Activated naive CD4-positive, alpha-beta T cell treated with anti-CD3 and anti-CD28 coated beads for 36 hours (primary cell): ENCODE measurements at regions not wholly inside any gene's neighbourhood (a gene's known extent, or its start where the extent isn't known, plus 50 kb on each side); places are given as distances from the start of the nearest gene placed in this dataset.

Experiments
- CTCF ChIA-PET: fragments of 350-600 bp; sonication (Branson Sonifier 250); formaldehyde crosslinking; loops from one replicate; lab custom pipeline; 2021; ENCODE audit warnings: antibody characterized with exemption; lab: Charles Lee
- DNase-seq: peaks from one replicate; pipeline ENCODE4 v3.0.0-alpha.2; 2020
- H3K27ac Mint-ChIP-seq: one replicate; pipeline ENCODE4 v1.8.0; 2021; ENCODE audit warnings: mild to moderate bottlenecking, mixed read lengths
- H3K27me3 Mint-ChIP-seq: one replicate; pipeline ENCODE4 v1.8.0; 2021; ENCODE audit warnings: low read depth, mixed read lengths
- H3K36me3 Mint-ChIP-seq: one replicate; pipeline ENCODE4 v1.8.0; 2021; ENCODE audit warnings: low read depth, mixed read lengths
- H3K4me1 Mint-ChIP-seq: one replicate; pipeline ENCODE4 v1.8.0; 2021; ENCODE audit warnings: low read depth, mixed read lengths
- H3K4me3 Mint-ChIP-seq: one replicate; pipeline ENCODE4 v1.8.0; 2021; ENCODE audit warnings: mild to moderate bottlenecking, moderate library complexity, mixed read lengths
- H3K9me3 Mint-ChIP-seq: one replicate; pipeline ENCODE4 v1.8.0; 2021; ENCODE audit warnings: mixed read lengths
- intact Hi-C: fragments of 100-400 bp; cut with micrococcal nuclease; formaldehyde crosslinking; loops from one replicate; pipeline ENCODE4 v1.15.1; 2023

DNA sequence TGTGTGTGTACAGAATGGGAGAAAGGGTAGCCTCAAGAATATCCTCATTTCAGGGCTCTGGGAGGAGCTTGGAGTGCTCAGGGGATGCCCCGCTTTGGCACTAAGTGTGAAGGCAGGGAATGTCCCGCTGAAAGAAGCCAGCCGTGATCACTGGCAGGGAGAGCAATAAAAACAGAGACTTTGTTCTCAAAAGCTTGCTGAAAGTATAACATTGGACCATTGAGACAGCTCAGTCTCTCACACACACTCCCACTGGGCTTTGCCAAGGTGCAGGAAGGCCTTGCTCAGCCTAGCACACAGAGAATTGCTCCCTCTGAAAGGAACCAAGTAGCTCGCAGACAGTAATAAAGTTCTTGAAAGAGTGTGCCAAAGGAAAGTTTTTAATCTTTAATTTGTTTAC, 143.8 kb upstream of the SLITRK2 start:
- no peaks in the 10 kb centered on the region for H3K27me3 Mint-ChIP-seq
- intact Hi-C loops: no loop called here
- H3K4me3 Mint-ChIP-seq: no peak overlapping the region
- no peak for DNase-seq
- CTCF ChIA-PET: no interaction called here
- H3K27ac Mint-ChIP-seq: no peak overlapping the region
- H3K36me3 Mint-ChIP-seq: no peaks in the 10 kb centered on the region
- H3K9me3 Mint-ChIP-seq: no peaks in the 10 kb centered on the region
- H3K4me1 Mint-ChIP-seq: no peaks in the 10 kb centered on the region

DNA sequence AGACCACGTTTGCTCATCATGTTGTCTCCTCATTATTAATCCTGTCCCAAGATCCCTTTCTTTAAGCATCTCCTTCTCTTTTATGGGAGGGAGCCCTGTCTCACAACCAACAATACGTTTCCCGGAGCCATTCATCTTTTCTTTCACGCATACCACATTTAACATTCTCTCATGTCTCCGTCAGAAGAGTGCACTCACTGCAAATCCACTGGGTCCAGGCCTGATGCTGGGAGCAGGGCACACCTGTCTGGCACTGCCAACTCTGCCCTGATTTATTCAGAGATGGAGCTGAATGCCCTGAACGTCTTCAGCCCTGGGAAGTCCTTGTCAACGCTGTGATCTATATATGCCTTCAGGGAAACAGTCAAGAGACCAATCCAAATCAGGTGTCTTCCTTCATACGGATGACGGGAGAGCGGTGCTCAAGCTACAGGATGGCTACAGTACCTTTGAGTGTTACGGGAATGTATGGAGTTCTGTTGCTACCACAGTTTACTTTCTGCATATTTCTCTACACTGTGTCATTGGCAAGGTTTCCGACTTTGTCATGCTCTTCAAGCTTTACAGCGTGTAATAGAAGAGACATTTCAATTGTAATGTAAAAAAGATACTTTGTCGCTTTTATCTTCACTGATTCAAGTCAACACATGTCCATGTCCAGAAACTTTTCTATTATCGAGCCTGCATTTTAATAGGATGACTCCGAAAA, 140.4 kb upstream of the SLITRK2 start:
- no peaks in the 10 kb centered on the region for H3K4me1 Mint-ChIP-seq
- CTCF ChIA-PET: no interaction called here
- no peak overlapping the region for H3K4me3 Mint-ChIP-seq
- no peak overlapping the region for H3K27ac Mint-ChIP-seq
- H3K9me3 Mint-ChIP-seq: no peaks in the 10 kb centered on the region
- H3K36me3 Mint-ChIP-seq: no peaks in the 10 kb centered on the region
- no peaks in the 10 kb centered on the region for H3K27me3 Mint-ChIP-seq
- intact Hi-C loops: no loop called here
- no peak for DNase-seq

DNA sequence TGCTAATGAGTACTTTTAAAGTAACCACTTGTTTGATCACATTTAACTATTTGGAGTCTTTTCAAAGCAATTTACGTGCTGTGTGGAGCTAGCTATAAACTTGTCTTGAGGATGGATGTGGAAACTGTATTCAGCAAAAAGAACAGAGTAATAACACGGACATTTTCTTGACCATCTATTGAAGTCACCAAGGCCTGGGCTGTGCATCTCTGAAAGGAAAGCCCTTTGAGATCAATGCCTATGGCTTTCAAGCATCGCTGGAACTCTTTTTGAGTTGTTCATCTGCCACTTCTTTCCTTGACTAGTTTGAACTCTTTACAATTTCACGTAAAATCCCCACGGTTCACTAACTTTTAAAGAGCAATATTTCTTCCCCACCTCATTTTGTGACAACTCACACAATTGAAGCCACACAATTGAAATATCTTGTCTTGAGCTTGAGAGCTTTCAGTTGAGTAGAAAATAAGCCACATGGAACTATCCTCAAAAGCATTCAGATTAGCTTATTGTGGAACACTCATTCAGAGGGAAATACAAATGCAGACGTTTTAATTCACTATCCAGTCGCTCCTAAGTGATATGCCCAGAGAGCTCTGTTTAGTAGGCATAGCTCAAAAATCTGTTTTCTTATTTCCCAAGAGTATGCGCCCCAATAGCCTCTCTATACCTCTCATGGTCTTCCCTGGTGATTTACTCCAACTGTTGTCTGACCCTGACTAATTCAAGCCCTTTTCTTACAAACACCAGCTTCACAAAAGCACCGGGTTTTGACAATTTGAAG, 134.9 kb upstream of the SLITRK2 start:
- Mint-ChIP-seq H3K4me3 (no peak overlapping the region), H3K4me1 (no peaks in the 10 kb centered on the region), H3K36me3 (no peaks in the 10 kb centered on the region), H3K27ac (no peak overlapping the region), H3K27me3 (no peaks in the 10 kb centered on the region), H3K9me3 (peaks cover 2% of the 10 kb centered on the region)
- CTCF ChIA-PET: no interaction called here
- intact Hi-C loops: no loop called here
- DNase-seq: no peak

DNA sequence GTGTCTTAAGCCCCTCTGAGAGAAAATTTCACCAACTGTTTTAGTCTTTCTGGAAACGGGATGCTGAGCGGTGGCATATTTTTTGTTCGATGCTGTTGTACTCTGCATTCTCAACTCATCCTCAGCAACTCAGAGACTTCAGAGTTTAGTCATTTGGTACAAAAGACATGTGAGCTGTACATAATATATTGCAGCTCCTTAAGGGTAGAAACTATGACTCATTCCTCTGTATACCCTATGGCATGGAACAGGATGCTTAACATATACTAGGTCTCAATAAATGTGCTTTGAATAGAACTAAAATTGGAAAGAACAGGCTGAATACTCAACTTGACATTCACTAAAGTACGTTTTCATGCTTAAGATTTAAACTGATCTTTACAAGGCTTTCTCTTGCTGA, 130.5 kb upstream of the SLITRK2 start:
- Mint-ChIP-seq H3K9me3 (peaks cover 8% of the 10 kb centered on the region), H3K4me3 (no peak overlapping the region), H3K4me1 (no peaks in the 10 kb centered on the region), H3K27ac (no peak overlapping the region), H3K36me3 (no peaks in the 10 kb centered on the region), H3K27me3 (no peaks in the 10 kb centered on the region)
- no peak for DNase-seq
- intact Hi-C loops: no loop called here
- CTCF ChIA-PET: no interaction called here

DNA sequence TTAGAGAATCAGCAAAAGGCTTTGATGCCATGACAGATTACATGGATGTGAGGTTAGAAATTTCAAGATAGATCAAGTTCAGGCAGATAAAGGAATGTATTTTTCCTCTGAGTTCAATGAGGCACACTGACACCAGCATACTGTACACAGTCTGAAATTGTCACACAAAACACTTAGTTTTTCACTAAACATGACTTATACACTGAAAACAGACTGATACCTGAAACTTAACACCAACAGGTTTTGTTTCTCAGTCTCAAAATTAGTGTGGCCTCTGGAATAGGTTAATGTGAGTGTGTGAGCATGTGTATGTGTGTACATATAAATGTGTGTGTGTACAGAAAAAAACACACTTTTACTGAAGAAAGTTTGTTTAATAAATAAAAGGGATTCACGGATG, 129.9 kb upstream of the SLITRK2 start:
- no peaks in the 10 kb centered on the region for H3K36me3 Mint-ChIP-seq
- CTCF ChIA-PET: no interaction called here
- intact Hi-C loops: no loop called here
- no peaks in the 10 kb centered on the region for H3K4me1 Mint-ChIP-seq
- H3K9me3 Mint-ChIP-seq: peaks cover 10% of the 10 kb centered on the region
- no peak overlapping the region for H3K27ac Mint-ChIP-seq
- no peak overlapping the region for H3K4me3 Mint-ChIP-seq
- H3K27me3 Mint-ChIP-seq: no peaks in the 10 kb centered on the region
- no peak for DNase-seq

DNA sequence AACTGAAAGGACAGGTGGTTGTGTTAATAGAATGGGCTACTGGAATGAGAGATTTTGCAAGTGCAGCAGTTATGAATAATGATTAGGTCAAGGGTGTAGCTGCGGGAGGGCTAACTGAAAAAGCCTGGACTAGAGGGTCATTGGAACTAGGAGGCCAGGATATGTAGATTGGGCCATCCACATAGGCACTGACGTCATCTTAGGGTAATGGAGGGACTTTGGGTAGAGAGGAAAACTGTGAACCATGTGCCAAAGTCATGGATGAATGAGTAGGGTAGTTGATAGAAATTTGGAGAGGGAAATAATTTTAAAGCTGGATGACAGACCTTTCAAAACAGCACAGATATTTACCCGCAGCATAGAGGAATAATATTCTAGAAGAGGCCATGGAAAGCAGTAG, 123.6 kb upstream of the SLITRK2 start:
- Mint-ChIP-seq H3K27me3 (no peaks in the 10 kb centered on the region), H3K36me3 (no peaks in the 10 kb centered on the region), H3K4me3 (no peak overlapping the region), H3K9me3 (peaks cover 11% of the 10 kb centered on the region), H3K27ac (no peak overlapping the region), H3K4me1 (no peaks in the 10 kb centered on the region)
- no peak for DNase-seq
- CTCF ChIA-PET: no interaction called here
- intact Hi-C loops: no loop called here

DNA sequence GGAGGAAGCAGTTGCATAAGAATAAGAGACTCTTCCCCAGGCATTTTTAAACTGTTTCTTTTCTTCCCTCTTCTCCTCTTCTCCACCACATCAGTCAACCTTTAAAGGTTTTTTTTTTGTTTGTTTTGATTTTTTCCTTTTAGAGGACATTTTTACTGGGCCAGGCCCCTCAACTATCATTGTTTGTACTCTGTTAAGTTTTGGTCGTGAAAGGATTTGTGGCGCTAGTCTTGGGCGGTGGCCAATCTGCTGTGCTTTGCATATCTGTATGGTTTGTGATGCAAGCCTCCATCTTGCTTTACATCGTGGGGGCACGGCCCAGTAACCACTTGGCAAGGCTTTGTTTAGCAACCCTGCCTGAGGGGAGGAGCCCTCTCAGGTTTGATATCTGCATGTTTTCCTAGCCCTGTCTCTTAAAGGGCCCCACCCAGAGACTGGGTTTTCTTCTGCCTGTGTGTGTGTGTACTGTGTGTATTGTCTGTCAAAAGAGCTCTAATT, 101.9 kb upstream of the SLITRK2 start:
- no peak overlapping the region for H3K27ac Mint-ChIP-seq
- no peak overlapping the region for H3K4me3 Mint-ChIP-seq
- DNase-seq: no peak
- H3K36me3 Mint-ChIP-seq: no peaks in the 10 kb centered on the region
- CTCF ChIA-PET: no interaction called here
- intact Hi-C loops: loop anchor here (2.0 kb wide), 1 partner anchor 47 kb away; no protein-coding TSS in a partner anchor
- H3K9me3 Mint-ChIP-seq: no peaks in the 10 kb centered on the region
- no peaks in the 10 kb centered on the region for H3K27me3 Mint-ChIP-seq
- no peaks in the 10 kb centered on the region for H3K4me1 Mint-ChIP-seq

DNA sequence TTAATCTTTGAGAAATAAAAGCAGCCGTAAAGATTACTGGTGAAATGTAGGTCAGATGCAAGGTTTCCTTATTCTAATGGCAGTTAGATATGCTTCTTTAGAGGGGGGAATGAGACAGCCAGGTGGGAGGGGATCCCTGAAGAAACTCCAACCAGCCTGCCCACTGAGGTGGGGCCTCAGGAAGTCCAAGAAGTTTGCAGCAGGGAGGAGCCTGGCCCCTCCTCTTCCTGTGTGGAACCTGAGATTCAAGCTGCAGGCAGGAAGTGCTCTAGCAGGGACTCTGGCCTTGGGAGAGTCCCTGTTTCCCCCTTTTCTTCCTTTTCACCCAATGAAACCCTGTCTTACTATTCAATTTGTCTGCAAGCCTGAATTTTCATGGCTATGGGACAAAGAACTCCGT, 101.4 kb upstream of the SLITRK2 start:
- CTCF ChIA-PET: no interaction called here
- Mint-ChIP-seq H3K27me3 (no peaks in the 10 kb centered on the region), H3K36me3 (no peaks in the 10 kb centered on the region), H3K9me3 (no peaks in the 10 kb centered on the region), H3K4me1 (no peaks in the 10 kb centered on the region), H3K4me3 (no peak overlapping the region), H3K27ac (no peak overlapping the region)
- intact Hi-C loops: no loop called here
- DNase-seq: no peak

DNA sequence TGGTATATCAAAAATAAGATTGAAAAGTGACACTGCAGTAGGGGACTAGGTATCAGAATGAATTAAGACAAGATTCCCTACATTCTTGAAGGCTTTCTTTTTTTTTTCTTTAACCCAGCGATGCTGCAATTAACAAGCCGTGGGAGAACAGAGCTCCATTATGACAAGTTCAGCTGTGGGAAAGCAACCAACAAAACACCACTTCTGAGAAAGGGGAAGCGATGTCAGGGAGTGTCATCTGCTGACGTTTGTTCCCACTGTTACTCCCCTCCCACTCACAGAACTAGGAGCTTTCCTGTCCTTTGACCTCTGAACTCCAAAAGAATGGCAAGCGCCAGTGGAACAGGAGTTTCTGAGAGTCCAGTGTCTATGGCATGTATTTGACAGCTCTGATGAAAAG, 90.2 kb upstream of the SLITRK2 start:
- no peaks in the 10 kb centered on the region for H3K36me3 Mint-ChIP-seq
- no peaks in the 10 kb centered on the region for H3K4me1 Mint-ChIP-seq

DNA sequence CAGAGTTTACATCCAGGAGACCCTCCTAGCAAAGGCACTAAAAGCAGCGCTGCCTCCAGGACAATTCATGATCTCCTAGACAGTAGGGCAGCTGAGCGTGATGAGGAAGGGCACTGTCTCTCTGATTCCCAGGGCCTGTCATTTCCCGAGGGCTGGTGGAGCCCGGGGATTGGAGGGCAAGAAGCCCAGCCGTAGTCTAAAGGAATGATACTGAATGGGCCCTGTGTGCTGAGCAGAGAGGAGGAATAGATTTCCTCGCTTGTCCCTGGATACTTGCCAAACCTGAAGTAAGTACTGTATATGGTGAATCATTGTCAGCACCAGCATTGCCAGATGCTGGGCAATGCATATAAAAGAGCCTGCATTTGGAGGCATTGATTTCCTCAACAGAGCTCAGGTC, 88.0 kb upstream of the SLITRK2 start:
- H3K4me3 Mint-ChIP-seq: no peak overlapping the region
- no peak overlapping the region for H3K27ac Mint-ChIP-seq
- DNase-seq: no peak
- intact Hi-C loops: no loop called here
- CTCF ChIA-PET: no interaction called here
- no peaks in the 10 kb centered on the region for H3K9me3 Mint-ChIP-seq
- no peaks in the 10 kb centered on the region for H3K36me3 Mint-ChIP-seq
- no peaks in the 10 kb centered on the region for H3K4me1 Mint-ChIP-seq
- no peaks in the 10 kb centered on the region for H3K27me3 Mint-ChIP-seq

More for the DNA sequence above, 90.2 kb upstream of the SLITRK2 start:
- Mint-ChIP-seq H3K4me3 (no peak overlapping the region), H3K27me3 (no peaks in the 10 kb centered on the region), H3K9me3 (no peaks in the 10 kb centered on the region), H3K27ac (no peak overlapping the region)
- DNase-seq: no peak
- CTCF ChIA-PET: no interaction called here
- intact Hi-C loops: no loop called here

DNA sequence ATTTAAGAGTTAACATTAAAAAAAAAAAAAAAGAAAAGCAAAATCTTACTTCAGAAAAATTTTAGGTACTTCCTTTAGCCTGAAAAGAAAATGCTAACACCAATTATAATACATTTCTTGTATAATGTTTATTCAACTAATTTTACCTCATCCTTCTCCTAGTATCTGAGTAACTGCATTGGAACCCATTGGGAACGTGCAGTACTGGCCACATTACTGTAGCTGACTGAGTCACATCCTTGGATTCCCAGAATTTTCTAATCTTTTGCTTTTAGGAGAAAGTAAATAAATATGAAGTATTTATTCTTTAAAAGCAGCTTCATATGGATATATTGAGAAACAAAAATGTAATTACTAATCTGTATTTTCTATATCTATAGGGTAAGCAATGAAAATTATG, 82.6 kb upstream of the SLITRK2 start:
- no peaks in the 10 kb centered on the region for H3K36me3 Mint-ChIP-seq
- H3K4me3 Mint-ChIP-seq: no peak overlapping the region
- intact Hi-C loops: no loop called here
- no peak overlapping the region for H3K27ac Mint-ChIP-seq
- H3K9me3 Mint-ChIP-seq: no peaks in the 10 kb centered on the region
- no peak for DNase-seq
- H3K27me3 Mint-ChIP-seq: no peaks in the 10 kb centered on the region
- no peaks in the 10 kb centered on the region for H3K4me1 Mint-ChIP-seq
- CTCF ChIA-PET: interaction anchor here (0.6 kb wide), 1 partner anchor 741 kb away, joined by 3 read pairs; no protein-coding TSS in a partner anchor

DNA sequence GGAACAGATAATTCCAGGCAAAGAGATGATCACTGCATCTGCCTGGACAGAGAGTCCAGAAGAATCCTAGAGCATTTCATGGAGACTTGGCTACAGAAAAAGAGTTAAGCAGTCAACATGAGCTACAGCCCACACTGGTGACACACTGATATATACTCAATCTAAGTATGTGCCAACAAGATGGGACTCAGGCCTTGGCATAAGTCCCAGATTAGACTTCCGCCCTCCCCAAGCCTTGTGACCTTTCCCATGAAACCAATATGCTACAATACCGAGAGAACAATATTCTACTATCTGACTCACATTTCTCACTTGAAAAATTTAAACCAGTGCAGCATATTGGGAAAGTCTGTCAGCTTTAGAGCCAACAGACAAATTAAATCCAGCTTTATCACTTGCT, 65.7 kb upstream of the SLITRK2 start:
- no peaks in the 10 kb centered on the region for H3K4me1 Mint-ChIP-seq
- CTCF ChIA-PET: no interaction called here
- no peak for DNase-seq
- no peaks in the 10 kb centered on the region for H3K27me3 Mint-ChIP-seq
- intact Hi-C loops: no loop called here
- no peak overlapping the region for H3K27ac Mint-ChIP-seq
- H3K36me3 Mint-ChIP-seq: no peaks in the 10 kb centered on the region
- H3K9me3 Mint-ChIP-seq: peaks cover 4% of the 10 kb centered on the region
- no peak overlapping the region for H3K4me3 Mint-ChIP-seq
